ENCODE measurements at regions not wholly inside any gene's neighbourhood (a gene's known extent, or its start where the extent isn't known, plus 50 kb on each side); places are given as distances from the start of the nearest gene placed in this dataset.
"Not testable (repeated sequence)": the region's sequence is repeated elsewhere in the genome, so short reads cannot be mapped to it uniquely, and the experiment has no call there.

DNA sequence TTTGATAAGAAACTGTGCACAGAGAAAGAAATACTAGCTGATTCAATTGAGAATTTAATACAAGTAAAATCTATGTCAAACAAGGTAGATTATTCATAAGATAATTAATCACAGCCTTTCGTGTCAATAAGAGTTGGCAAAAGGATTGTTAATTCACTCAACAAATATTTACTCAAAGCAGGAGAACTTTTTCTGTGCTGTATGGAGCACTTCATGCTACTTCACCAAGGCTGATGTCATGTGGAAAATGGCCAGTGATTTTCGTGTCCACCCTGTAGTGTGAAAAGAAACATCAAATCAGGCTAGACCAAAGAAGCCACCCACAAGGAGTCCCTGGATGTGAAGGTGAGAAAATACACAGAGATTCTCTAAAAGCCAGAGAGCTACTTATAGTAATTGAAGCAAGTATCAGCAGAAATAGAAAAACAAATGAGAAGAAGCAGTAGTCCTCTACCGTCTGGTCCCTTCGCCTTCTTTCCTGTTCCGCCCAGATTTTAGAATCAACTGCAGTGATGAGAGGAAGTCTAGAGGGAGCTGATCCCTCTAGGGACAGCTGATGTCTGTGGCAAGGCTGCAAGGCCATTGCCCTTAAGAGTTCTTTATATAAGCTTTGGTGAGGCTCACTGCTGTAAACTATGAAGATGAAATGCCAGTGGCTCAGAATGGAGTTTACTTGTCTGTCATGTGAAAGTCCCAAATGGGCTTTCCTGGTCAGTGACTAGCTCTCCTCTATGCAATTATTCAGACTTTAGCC, 201.3 kb upstream of the APCDD1 start:
- no peak overlapping the region for H3K4me3 ChIP-seq (ENCODE audit: control insufficient read depth, low read depth, low read length)
- TF ChIP-seq, protein P1, sequence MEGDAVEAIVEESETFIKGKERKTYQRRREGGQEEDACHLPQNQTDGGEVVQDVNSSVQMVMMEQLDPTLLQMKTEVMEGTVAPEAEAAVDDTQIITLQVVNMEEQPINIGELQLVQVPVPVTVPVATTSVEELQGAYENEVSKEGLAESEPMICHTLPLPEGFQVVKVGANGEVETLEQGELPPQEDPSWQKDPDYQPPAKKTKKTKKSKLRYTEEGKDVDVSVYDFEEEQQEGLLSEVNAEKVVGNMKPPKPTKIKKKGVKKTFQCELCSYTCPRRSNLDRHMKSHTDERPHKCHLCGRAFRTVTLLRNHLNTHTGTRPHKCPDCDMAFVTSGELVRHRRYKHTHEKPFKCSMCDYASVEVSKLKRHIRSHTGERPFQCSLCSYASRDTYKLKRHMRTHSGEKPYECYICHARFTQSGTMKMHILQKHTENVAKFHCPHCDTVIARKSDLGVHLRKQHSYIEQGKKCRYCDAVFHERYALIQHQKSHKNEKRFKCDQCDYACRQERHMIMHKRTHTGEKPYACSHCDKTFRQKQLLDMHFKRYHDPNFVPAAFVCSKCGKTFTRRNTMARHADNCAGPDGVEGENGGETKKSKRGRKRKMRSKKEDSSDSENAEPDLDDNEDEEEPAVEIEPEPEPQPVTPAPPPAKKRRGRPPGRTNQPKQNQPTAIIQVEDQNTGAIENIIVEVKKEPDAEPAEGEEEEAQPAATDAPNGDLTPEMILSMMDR (conservative IDR thresholded peaks at IDR 0.05; ENCODE audit: control insufficient read depth, insufficient read depth, low read depth, low read length): no peak
- DNase-seq (ENCODE audit: low read depth): no peak

DNA sequence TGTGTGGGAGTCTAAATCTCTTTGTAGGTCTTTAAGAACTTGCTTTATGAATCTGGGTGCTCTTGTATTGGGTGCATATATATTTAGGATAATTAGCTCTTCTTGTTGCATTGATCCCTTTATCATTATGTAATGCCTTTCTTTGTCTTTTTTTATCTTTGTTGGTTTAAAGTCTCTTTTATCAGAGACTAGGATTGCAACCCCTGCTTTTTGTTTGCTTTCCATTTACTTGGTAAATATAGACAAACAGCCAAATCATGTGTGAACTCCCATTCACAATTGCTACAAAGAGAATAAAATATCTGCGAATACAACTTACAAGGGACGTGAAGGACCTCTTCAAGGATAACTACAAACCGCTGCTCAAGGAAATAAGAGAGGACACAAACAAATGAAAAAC, 198.2 kb upstream of the APCDD1 start:
- not testable (repeated sequence) for H3K4me3 ChIP-seq (ENCODE audit: control insufficient read depth, low read depth, low read length); DNase-seq (ENCODE audit: low read depth)

DNA sequence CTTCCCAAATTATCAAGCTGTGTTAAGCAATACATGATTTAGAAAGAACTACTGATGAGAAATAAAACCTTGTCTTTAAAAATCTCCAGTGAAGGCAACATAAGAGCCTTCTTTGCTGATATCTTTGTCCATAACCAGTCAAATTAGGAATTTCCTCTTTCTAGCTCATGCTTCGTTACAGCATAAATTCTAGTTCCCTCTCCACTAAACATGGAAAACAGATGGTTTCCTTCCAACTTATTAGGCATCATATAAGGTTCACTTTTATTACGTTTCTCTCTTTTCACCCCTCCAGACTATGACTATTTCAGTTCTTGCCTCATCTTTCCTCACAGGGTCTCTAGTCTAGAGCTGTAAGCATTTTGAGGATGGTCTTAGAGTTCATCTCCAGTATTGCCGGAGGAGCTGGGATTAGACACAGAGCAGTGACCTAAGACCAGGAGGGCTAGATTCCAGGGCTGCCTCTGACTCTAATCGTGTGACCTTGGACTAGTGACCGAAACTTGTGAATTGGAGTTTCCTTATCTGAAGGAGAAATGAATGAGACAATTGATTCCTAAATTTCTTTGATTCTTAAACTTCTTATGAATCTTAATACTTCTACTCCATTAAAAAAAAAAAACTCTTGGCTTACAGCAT, 195.5 kb upstream of the APCDD1 start:
- no peak overlapping the region for H3K4me3 ChIP-seq (ENCODE audit: control insufficient read depth, low read depth, low read length)
- TF ChIP-seq, protein P1 (conservative IDR thresholded peaks at IDR 0.05; ENCODE audit: control insufficient read depth, insufficient read depth, low read depth, low read length): no peak
- no peak for DNase-seq (ENCODE audit: low read depth)

DNA sequence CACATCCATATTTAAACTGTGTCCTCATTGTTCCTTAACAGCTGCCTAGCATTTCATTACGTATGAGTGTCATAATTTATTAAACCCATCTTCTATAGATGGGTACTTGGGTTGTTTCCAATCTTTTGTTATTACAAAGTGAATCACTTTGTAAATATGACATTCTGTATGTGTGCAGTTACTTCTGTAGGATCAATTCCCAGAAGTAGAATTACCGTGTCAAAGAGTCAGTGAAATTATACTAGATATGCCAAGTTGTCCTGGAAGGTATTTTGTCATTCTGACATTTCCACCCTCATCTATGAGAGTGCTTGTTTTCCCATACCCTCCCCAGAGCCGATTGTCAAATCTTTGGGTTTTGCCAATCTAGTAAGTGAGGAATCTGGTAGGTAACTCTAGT, 194.5 kb upstream of the APCDD1 start:
- peak; percentile 32 for DNase-seq (ENCODE audit: low read depth)
- no peak overlapping the region for H3K4me3 ChIP-seq (ENCODE audit: control insufficient read depth, low read depth, low read length)
- TF ChIP-seq, protein P1 (conservative IDR thresholded peaks at IDR 0.05; ENCODE audit: control insufficient read depth, insufficient read depth, low read depth, low read length): no peak

DNA sequence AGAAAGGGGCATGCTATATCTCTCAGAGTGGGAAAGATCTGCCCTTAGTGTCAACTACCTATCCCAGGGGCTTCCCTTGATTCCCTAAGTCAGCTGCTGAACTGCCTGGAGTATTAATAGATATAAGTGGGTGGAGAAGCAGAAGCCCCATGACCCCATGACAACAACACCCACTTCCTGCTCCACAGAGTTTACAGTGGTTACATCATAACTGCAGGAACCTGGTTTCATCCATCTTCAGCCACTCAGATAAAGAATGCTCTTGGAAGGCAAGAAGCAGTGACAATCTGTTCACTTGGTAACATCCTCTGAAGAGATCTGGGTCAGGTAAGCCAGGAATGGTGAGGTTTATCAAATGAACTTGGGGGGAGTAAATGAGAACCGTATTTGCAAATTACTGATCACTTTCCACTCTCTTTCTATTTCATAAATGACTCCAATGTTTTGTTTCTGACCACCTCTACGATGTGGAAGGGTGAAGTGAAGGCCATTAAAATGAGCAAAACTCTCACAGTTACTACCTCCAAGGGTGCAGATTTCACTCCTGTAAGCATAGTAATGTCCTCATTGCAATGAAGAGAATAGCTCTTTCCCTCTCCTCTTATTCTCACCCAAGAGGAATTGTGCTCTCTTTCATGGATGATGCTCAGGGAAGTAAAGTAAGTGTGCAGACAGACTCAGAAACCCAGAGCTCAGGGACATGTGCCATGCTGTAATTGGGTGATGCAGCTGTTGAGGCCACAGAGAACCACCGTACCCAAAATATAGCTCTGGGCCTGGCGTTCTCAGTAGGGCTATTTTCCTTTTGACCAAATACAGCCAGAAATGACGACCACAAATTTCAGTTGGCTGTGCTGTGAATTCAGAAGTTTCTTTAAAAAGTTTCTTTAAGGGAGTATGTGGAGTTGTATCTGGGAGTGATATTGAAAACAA, 192.8 kb upstream of the APCDD1 start:
- TF ChIP-seq, protein P1 (conservative IDR thresholded peaks at IDR 0.05; ENCODE audit: control insufficient read depth, insufficient read depth, low read depth, low read length): no peak
- H3K4me3 ChIP-seq (ENCODE audit: control insufficient read depth, low read depth, low read length): no peak overlapping the region
- DNase-seq (ENCODE audit: low read depth): peak; percentile 35

DNA sequence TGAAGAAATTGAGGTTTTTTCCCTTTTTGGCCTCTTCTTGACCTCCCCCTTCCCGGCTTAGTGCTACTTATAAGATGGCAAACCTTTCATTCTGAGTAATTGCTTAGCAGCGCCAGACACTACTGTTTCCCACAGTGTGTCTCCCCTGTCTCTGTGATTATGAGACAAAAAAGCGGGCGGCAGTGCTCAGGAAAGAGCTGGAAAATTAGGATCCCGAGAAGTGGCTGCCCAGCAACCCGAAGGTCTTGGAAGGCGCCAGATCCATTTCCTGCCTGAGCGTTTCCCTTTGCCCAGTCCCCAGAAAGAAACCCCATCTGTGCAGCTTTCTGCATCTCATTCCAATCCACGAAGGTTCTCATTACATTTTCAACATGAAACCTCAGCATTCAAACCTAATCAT, 191.9 kb upstream of the APCDD1 start:
- no peak for DNase-seq (ENCODE audit: low read depth)
- no peak overlapping the region for H3K4me3 ChIP-seq (ENCODE audit: control insufficient read depth, low read depth, low read length)
- TF ChIP-seq, protein P1 (conservative IDR thresholded peaks at IDR 0.05; ENCODE audit: control insufficient read depth, insufficient read depth, low read depth, low read length): no peak

DNA sequence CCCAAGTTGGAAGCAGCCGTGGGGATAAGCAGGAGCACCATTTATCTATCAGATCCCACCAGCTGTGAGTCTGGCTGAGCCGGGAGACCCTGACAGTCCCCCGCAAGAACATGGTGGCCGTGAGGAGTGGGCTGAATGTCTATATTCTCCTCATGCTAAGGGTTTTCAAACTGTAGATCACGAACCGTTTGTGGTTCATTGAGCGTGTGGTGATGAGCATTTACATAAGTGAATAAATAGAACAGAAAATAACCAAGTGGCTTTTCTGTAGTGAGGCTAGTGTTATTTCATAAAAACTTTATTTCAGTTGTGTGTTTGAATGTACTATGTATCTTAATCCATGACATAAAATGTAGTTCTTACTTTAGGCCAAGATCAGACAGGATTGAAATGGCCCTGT, 190.2 kb upstream of the APCDD1 start:
- no peak for DNase-seq (ENCODE audit: low read depth)
- no peak overlapping the region for H3K4me3 ChIP-seq (ENCODE audit: control insufficient read depth, low read depth, low read length)
- TF ChIP-seq, protein P1 (conservative IDR thresholded peaks at IDR 0.05; ENCODE audit: control insufficient read depth, insufficient read depth, low read depth, low read length): no peak
